Common myeloid progenitor, CD34-positive (primary cell): ENCODE measurements at regions not wholly inside any gene's neighbourhood (a gene's known extent, or its start where the extent isn't known, plus 50 kb on each side); places are given as distances from the start of the nearest gene placed in this dataset.

Experiments used
- CTCF ChIA-PET: fragments of 350-600 bp; sonication (Branson Sonifier 250); formaldehyde crosslinking; loops from one replicate; lab custom pipeline; 2021; ENCODE audit warnings: antibody characterized with exemption; lab: Charles Lee
- POLR2A ChIA-PET: fragments of 350-600 bp; sonication (Branson Sonifier 250); formaldehyde crosslinking; loops from one replicate; lab custom pipeline; 2021; ENCODE audit warnings: antibody characterized with exemption; lab: Charles Lee
- DNase-seq, 3 donors: peaks; one replicate each; pipeline versions ENCODE4 v3.0.0 to v3.0.0-alpha.2; 2013
- H3K27ac ChIP-seq, 2 experiments: 1 replicate in 1 of 2; 2 replicates in 1 of 2; pipeline ENCODE4 v1.7.0; 2013; ENCODE audit warnings: inconsistent platforms in 2 of 2, low read length in 2 of 2, mild to moderate bottlenecking in 2 of 2, low read depth in 1 of 2, moderate library complexity in 1 of 2; ENCODE audit not compliant: severe bottlenecking in 2 of 2, insufficient read depth in 1 of 2, poor library complexity in 1 of 2
- H3K27me3 ChIP-seq, 5 experiments: replicated peaks in 2 of 5; 1 replicate in 3 of 5; 2 replicates in 2 of 5; pipeline versions ENCODE4 v1.6.1 to v1.7.0; 2013; ENCODE audit warnings: low read length in 4 of 5, mild to moderate bottlenecking in 2 of 5, moderate library complexity in 2 of 5, inconsistent platforms in 1 of 5; ENCODE audit not compliant: insufficient read depth in 5 of 5, control insufficient read depth in 4 of 5
- H3K36me3 ChIP-seq, 4 experiments: 1 replicate in 2 of 4; 2 replicates in 2 of 4; pipeline versions ENCODE4 v1.6.1 to v1.7.0; 2013; ENCODE audit warnings: low read length in 3 of 4, control low read depth in 1 of 4, mild to moderate bottlenecking in 1 of 4; ENCODE audit not compliant: control insufficient read depth in 4 of 4, insufficient read depth in 4 of 4
- H3K4me1 ChIP-seq, 4 experiments: 1 replicate in 3 of 4; 2 replicates in 1 of 4; pipeline versions ENCODE4 v1.6.1 to v1.7.1; 2013; ENCODE audit warnings: low read length in 3 of 4, mild to moderate bottlenecking in 3 of 4, control low read depth in 1 of 4, inconsistent platforms in 1 of 4, moderate library complexity in 1 of 4; ENCODE audit not compliant: control insufficient read depth in 4 of 4, insufficient read depth in 4 of 4; ENCODE audit errors: control extremely low read depth in 1 of 4
- H3K4me3 ChIP-seq, 7 experiments: 1 replicate in 4 of 7; 2 replicates in 3 of 7; pipeline versions ENCODE4 v1.5.1 to v1.7.0; 2013; ENCODE audit warnings: mild to moderate bottlenecking in 7 of 7, low read length in 6 of 7, moderate library complexity in 6 of 7, inconsistent platforms in 2 of 7, low read depth in 2 of 7, control low read depth in 1 of 7; ENCODE audit not compliant: insufficient read depth in 4 of 7, control insufficient read depth in 1 of 7; ENCODE audit errors: extremely low read depth in 1 of 7
- H3K9me3 ChIP-seq, 5 experiments: 1 replicate in 4 of 5; 2 replicates in 1 of 5; pipeline versions ENCODE4 v1.6.1 to v1.7.1; 2013; ENCODE audit warnings: low read length in 4 of 5, mild to moderate bottlenecking in 2 of 5, inconsistent platforms in 1 of 5, low read depth in 1 of 5, moderate library complexity in 1 of 5; ENCODE audit not compliant: control insufficient read depth in 4 of 5, insufficient read depth in 2 of 5; ENCODE audit errors: control extremely low read depth in 1 of 5
- WGBS: methylation state at CpG from one replicate; pipeline ENCODE4 v1.1.5; 2013; ENCODE audit not compliant: insufficient coverage; 5-methylcytosine and 5-hydroxymethylcytosine counted together

- CTCF ChIA-PET = no interaction called here
- DNase-seq = no peak
- Histone ChIP-seq H3K27ac (no peak overlapping the region), H3K9me3 (no peaks in the 10 kb centered on the region), H3K27me3 (peaks cover 0 to 2% (median 0%) of the 10 kb centered on the region in 5 experiments), H3K4me1 (no peaks in the 10 kb centered on the region), H3K4me3 (no peak overlapping the region), H3K36me3 (no peaks in the 10 kb centered on the region)
- WGBS = 95% methylated on average over 6 of the region's 11 CpGs
- POLR2A ChIA-PET = no interaction called here
These were observed 261.8 kb upstream of the SHH start for GRCh38 chr7:156074084-156074483.

GRCh38 chr7:156073366-156074052 is 261.2 kb upstream of the SHH start:
- no peak overlapping the region for H3K27ac ChIP-seq
- H3K27me3 ChIP-seq = peaks cover 0 to 2% (median 0%) of the 10 kb centered on the region in 5 experiments
- H3K9me3 ChIP-seq = no peaks in the 10 kb centered on the region
- no peak overlapping the region for H3K4me3 ChIP-seq
- DNase-seq = no peak
- 84% methylated on average over 8 of the region's 13 CpGs for WGBS
- no peaks in the 10 kb centered on the region for H3K4me1 ChIP-seq
- CTCF ChIA-PET = no interaction called here
- POLR2A ChIA-PET = interaction anchor here (0.8 kb wide), 1 partner anchor 9 kb away, joined by 8 read pairs; no protein-coding TSS in a partner anchor
- no peaks in the 10 kb centered on the region for H3K36me3 ChIP-seq

- 92% methylated on average over 13 of the region's 13 CpGs for WGBS
- CTCF ChIA-PET = no interaction called here
- Histone ChIP-seq H3K36me3 (no peaks in the 10 kb centered on the region), H3K27ac (no peak overlapping the region), H3K4me1 (no peaks in the 10 kb centered on the region), H3K9me3 (peaks cover 0 to 1% (median 0%) of the 10 kb centered on the region in 5 experiments), H3K27me3 (peaks cover 0 to 2% (median 0%) of the 10 kb centered on the region in 5 experiments), H3K4me3 (no peak overlapping the region)
- POLR2A ChIA-PET = no interaction called here
- DNase-seq = no peak
These were observed 259.3 kb upstream of the SHH start for GRCh38 chr7:156071612-156072011.

- Histone ChIP-seq H3K9me3 (peaks cover 0 to 2% (median 0%) of the 10 kb centered on the region in 5 experiments), H3K36me3 (no peaks in the 10 kb centered on the region), H3K27me3 (peaks cover 0 to 4% (median 0%) of the 10 kb centered on the region in 5 experiments), H3K27ac (no peak overlapping the region), H3K4me1 (no peaks in the 10 kb centered on the region), H3K4me3 (no peak overlapping the region)
- CTCF ChIA-PET = no interaction called here
- no peak for DNase-seq
- 97% methylated on average over 3 of the region's 4 CpGs for whole genome bisulfite sequencing
- POLR2A ChIA-PET = no interaction called here
These were observed 257.6 kb upstream of the SHH start for GRCh38 chr7:156069891-156070290.

GRCh38 chr7:156067156-156067555 is 254.9 kb upstream of the SHH start:
- Histone ChIP-seq H3K9me3 (peaks cover 0 to 2% (median 0%) of the 10 kb centered on the region in 5 experiments), H3K27me3 (peaks cover 0 to 9% (median 0%) of the 10 kb centered on the region in 5 experiments), H3K36me3 (no peaks in the 10 kb centered on the region), H3K27ac (no peak overlapping the region), H3K4me3 (no peak overlapping the region), H3K4me1 (no peaks in the 10 kb centered on the region)
- POLR2A ChIA-PET = no interaction called here
- WGBS = 95% methylated on average over 10 of the region's 10 CpGs
- no peak for DNase-seq
- CTCF ChIA-PET = no interaction called here

GRCh38 chr7:156065400-156065799 is 253.1 kb upstream of the SHH start:
- Histone ChIP-seq H3K27ac (no peak overlapping the region), H3K4me1 (no peaks in the 10 kb centered on the region), H3K36me3 (no peaks in the 10 kb centered on the region), H3K27me3 (peaks cover 0 to 9% (median 0%) of the 10 kb centered on the region in 5 experiments), H3K4me3 (no peak overlapping the region), H3K9me3 (peaks cover 0 to 10% (median 2%) of the 10 kb centered on the region in 5 experiments)
- ChIA-PET POLR2A (no interaction called here), CTCF (no interaction called here)
- 67% methylated on average over 1 of the region's 3 CpGs for WGBS
- no peak for DNase-seq

GRCh38 chr7:156064971-156065386 is 252.7 kb upstream of the SHH start:
- DNase-seq = no peak
- no peak overlapping the region for H3K27ac ChIP-seq
- WGBS = 50% methylated on average over 2 of the region's 4 CpGs
- no peaks in the 10 kb centered on the region for H3K36me3 ChIP-seq
- H3K9me3 ChIP-seq = peaks cover 0 to 10% (median 2%) of the 10 kb centered on the region in 5 experiments
- H3K27me3 ChIP-seq = peaks cover 0 to 9% (median 0%) of the 10 kb centered on the region in 5 experiments
- ChIA-PET CTCF (no interaction called here), POLR2A (interaction anchor here (1.3 kb wide), 1 partner anchor 8 kb away, joined by 8 read pairs; no protein-coding TSS in a partner anchor)
- no peaks in the 10 kb centered on the region for H3K4me1 ChIP-seq
- no peak overlapping the region for H3K4me3 ChIP-seq
